HG02885 (cell line): ENCODE measurements at regions not wholly inside any gene's neighbourhood (a gene's known extent, or its start where the extent isn't known, plus 50 kb on each side); places are given as distances from the start of the nearest gene placed in this dataset.

Source experiments
- ATAC-seq: cut with Tn5 transposase; IDR thresholded peaks from one replicate; pipeline ENCODE4 v1.9.1; 2021; ENCODE audit warnings: mild to moderate bottlenecking; ENCODE audit not compliant: unreplicated experiment, poor library complexity

DNA sequence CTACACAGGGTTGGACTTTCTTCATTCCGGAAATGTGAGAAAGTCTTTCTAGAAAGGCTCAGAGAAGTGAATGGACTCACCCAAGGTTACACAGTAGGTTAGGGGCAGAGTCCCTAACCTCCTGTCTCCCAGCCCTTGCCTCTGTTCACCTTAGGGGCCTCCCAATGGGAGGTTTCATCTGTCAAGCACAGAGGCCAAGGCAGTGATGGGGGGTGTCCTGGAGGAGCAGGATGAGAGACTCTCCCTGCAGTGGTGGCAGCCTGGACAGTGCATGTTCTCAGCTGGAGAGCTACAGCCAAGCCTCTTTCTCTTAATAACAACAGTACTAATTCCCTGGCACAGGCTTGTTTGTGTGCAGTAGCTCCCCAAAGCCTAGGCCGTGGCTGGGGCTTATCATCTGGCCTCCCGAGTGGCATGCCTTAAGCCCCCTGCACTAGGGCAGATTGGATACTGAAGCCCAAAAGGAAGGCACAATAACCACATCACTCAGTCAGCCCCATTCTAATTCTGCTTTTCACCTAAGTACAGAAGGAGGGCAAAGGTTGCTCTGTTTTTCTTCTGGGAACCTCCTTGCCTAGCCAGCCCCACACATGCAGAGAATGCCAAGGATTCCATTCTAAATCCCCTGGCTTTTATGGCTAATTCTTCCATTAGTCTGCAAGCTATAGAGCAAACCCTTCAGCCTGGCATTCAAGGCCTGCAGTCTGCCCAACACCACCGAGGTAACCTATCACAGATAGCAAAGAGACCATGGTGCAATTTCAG is 50.2 kb upstream of the XPA start:
- ATAC-seq: no peak

DNA sequence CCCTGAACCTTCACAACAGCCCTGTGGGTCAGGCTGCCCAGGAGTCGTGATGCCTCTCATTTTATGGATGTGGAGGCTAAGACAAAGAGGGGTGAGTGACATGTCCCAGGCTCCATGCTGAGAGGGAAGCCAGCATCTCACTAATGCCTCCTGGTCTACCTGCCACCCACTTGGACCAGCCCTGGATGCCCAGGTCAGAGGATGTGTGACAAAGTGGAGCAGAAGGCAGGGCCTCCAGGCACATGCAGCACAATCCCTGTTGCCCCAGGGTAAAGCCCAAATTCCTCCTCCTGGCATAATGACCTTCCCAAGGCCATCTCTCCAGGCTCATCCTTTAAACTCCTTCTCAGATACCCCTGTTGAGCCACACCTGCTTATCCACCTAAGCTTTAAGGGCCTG is 51.4 kb upstream of the XPA start:
- no peak for ATAC-seq

DNA sequence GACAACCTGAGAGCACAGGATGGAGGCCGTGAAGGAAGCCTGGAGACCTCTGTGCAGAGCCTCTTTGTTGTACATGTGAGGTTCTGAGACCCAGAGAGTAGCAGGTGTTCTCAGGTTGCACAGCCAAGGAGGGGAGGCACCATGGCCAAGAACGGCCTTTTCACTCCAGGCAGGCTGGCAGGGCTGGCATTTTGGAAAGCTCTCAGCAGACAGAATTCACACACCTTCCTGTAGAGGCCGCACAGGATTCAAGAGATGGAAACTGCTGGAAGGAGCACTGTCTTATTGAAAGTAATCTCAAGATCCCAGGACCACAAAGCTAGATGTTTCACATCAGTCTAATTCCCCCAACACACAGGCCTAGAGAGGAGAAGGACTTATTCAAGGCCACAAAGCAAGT is 52.8 kb upstream of the XPA start:
- ATAC-seq: no peak

DNA sequence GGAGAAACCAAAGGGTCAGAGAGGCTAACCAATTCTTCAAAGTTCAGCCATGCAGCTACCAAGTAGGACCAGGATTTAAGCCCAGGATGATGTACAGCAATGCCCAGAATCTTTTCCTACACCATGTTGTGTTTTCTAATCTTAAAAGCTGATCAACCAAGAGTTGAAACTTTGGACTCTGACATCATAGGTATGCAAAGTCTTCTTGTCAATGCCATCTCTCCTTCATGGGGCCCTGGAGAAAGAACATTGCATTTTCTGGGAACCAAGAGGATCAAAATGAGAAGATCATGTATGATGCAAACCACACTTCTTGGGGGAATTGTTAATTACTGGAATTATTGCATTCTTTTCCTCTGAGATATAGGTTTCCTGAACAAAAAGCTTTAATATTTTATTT is 54.4 kb upstream of the XPA start:
- ATAC-seq: no peak

DNA sequence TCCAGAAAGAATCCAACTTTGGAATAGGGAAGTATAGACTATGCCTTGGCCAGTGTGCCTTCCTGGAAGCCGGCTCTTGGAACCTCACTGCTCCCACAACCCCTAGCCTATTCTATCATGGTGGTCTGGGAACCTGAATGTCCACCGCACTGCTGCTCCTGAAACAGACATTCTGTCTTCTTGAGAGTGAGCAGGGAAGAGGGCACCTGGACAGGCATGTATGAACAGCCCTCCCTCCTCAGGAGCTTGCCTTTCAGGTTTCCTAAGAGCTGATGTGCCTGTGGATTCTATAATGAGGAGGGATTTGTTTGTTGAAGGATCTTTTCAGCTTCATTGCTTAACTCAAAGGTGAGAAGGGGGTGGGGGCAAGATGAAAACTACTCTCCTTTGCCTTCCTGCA is 55.1 kb upstream of the XPA start:
- ATAC-seq: no peak

DNA sequence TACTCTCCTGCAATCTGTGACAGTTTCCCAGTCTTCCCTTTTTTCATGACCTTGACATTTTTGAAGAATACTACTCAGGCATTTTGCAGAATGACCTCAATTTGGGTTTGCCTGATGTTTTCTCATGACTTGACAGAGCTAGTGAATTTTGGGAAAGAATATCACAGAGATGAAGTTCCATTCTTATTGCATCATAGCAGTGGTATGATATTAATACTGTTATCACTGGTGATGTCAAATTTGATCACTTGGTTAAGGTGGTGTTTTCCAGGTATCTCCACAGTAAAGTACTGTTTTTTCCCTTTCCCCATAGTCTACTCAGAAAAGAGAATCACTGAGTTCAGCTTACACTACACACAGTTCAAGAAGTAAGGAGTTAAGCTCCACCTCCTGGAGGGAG is 56.2 kb upstream of the XPA start:
- no peak for ATAC-seq

DNA sequence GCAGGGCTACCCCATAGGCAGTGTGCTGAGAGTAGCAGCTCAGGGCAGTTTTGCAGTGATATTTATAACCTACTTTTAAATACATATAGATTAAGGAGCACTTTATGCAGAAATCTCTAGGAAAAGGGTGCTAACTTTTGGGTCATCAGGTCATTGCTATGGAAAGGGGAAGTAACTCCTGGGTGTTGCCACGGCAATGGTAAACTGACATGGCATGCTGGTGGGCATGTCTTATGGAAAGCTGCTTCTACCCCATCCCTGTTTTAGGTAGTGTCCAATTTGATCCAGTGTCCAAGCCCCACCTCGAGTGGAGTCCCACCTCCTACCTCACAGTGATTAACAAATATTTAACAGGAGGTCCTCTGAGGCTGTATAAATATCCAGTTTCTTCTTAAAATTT is 56.8 kb upstream of the XPA start:
- ATAC-seq: no peak

DNA sequence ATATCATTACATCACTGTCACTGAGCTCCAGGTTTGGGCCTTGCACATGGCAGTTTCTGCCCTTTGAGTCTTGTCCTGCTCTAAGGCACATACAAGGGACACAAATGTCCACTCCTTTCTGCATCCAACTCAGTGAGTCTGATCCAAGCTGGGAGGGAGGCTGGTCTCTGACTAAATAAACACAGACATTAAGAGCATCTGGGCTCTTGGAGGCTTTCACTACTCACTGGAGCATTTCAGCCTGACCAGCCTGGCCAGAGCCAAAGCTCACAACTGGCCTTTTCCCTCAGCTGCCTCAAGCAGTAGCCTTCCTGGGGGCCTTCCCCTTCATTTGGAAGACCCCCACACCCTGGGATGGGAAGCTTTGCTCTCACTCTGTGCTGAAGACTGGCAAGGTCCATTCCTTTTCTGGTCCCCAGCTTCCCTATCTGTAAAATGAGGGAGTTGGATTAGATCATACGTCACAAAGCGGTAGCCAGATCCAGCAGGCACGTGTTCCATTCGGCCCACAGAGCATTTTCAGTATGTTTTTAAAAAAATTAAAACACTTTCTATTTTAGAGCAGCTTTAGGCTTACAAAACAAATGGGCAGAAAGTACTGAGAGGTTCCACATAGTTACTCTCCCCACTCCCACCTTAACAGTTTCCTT is 58.6 kb upstream of the XPA start:
- no peak for ATAC-seq

DNA sequence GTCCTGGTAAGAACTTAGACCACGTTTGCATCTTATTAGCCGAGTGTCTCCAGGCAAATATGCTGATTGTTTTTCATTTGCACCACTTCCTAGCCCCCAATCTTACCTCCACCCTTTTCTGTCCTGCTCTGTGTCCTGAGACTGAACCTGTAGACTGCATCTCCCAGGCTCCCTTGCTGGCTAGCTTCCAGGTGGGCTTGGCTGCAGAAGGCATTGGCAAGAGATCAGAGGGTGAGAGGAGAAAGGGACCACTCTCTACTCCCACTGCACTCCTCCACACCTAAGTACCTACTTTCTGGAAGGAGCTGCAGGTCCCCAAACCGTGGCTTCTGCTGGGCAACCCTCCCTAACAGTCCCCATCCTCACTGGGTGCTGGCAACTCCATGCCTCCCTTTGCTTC is 59.9 kb upstream of the XPA start:
- ATAC-seq: no peak

DNA sequence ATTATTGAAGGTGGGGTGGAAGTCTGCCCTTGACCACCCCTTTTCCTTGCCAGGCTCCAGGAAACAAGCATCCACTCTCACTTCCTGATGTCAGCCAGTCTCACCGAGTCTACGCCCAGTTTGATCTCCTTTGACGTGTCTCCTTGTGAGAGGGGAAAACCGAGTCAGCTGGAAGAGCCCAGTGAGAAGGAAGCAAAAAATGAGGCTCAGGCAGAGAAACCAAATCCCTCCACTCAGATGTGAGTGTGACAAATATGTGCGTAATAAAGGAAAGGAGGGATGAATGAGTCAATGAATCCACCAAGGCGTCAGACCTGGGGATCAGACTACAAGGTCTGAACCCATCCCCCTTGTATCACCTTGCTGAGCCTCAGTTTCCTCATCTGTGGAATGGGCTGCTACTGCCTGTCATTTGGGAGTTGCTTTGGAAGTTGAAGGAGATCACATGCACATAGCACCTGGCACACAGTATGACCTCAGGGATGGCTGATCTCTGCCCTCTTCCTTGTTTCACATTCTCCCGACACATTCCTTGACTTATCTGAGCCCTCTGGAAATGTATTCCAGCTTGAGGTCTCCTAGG is 61.3 kb upstream of the XPA start:
- ATAC-seq: no peak

DNA sequence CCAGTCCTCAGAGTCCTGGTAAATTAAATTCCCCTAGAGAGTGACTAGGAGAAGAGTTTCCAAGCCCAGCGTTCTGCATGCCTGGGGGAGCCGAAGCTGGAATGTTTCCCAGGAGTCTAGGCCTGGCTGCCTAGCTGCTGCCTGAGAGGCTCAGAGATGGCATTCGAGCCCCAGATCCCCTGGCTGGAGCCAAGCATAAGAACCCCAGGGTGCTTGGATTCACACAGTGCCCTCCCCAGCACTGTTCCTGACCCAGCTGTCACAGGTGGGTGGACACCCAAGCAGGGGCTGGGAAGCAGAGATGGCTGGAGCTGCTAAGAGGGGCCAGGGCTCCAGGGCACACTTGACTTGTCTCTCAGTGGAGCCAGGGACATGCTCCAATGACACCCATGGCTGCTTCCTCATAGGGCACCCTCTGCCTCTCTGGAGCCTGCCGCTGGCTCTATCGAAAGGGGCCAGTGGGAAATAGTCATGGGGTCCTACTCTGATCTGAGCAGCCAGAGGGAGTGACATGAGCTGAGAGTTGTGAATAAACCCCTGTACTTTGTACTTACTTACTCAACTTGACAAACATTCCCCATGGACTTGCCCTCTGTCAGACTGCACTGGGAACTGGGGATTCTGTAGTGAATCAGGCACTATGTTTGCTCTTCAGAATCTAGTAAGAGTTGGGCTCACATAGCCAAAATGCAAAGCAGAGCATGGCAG is 62.6 kb upstream of the XPA start:
- ATAC-seq: no peak

DNA sequence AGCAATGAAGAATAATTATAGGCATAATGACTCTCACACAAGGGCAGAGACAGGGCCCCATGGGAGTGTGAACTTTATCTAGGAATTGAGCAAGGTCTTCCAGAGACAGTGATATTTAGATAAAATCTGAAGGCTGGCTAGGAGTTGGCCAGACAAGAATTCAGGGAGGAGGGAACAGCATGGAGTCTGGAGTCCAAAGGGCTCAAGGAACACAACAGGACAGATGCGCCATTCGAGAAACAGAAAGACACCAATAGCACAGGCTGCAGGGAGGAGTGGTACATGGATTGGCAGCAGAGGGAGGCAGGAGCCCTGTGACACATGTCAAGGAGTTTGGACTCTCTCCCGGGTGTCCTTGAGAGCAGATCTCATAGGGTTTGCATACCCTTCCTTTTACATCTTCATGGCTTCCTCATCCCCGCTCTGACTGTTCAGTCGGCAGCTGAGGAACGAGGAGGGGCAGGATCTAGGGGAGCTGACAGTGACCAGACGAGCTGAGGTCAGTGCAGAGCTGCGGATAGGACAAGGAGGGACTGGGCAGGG is 64.0 kb upstream of the XPA start:
- no peak for ATAC-seq

DNA sequence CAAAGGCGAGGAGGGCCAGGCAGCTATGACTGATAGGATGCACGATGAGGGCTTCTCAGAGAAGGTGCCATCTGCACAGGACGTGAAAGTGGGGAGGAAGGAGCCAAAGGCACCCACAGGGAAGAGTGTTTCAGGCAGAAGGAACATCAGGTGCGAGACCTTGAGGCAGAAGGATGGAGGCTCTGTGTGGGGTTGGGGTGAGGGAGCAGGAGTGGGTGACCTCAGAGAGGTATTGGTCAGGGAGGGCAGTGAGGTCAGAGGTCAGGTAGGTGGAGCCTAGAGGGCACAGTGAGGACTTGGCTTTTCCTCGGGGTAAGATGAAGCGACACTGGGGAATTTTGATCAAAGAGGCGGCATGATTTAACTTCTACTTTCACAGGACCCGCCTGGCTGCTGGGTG is 64.7 kb upstream of the XPA start:
- no peak for ATAC-seq

DNA sequence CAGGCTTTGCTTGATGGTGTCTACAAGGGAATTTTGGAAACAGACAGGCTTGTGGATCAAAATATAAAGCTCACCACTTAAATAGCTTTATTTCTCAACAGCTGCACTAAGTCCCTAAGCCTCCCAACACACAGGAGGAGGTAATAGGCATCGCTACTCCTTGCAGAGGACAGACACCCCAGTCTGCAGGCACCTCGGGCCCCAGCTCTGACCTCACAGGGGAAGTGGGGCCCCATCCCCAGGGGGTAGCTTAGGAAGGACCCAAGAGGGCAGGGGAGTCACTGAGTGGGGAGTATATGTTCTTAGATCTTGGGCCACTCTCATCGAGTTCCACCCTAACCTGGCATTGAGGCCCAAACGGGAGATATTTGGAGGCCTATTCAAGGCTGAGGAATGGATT is 66.7 kb upstream of the XPA start:
- ATAC-seq: no peak

DNA sequence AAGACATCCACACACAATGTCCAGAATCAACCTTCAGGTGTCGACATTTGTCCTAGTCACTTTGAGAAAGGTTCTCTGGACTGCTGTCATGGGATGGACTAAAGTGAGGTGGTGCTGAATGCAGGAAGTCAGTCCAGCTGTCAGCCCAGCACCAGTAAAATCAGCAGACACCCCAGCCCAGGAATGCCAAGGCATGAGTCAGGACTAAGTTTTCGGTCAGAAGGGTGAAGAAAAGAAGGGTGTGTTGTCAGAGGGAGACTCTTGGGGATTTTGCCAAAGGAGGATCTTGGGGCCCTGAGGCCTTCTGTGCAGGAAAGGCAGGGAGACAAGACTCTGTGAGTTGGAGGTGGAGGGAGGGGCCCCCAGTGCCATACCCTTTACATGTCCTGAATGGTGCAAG is 69.0 kb upstream of the XPA start:
- no peak for ATAC-seq

DNA sequence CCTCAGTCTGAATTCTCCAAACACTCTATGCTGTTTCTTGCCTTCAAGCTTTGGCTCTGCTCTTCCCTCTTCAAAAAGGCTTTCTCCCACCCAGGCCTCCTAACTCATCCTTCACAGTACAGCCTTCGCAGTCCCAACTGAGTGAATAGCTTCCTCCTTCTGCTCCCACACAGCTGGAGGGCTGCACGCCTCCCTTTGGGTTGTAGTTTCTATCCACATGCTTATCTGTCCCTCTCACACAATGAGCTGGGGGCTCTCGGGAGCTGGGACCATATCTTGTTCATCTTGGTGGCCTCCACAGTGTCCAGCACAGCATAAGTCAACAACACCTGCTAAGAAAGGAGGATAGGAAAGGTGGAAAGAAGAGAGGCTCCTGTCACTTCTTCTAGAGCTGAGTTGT is 69.5 kb upstream of the XPA start:
- no peak for ATAC-seq

DNA sequence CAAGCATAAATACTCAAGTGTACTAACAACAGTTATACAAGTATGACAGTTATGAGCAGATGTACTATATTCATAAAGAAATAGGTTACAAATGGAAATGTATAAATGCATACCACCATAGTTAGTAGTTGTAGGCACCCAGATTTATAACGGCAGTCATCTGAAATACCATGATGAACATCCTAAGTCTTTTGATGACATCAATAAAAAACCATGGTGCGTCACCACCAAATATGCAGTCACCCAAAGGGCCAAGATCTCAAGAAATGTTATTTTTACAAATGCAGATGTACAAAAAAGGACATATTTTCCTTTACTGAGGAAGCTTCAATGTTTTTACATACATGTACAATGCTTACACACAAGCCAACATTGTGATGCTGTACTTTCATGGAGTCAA is 70.8 kb upstream of the XPA start:
- no peak for ATAC-seq

DNA sequence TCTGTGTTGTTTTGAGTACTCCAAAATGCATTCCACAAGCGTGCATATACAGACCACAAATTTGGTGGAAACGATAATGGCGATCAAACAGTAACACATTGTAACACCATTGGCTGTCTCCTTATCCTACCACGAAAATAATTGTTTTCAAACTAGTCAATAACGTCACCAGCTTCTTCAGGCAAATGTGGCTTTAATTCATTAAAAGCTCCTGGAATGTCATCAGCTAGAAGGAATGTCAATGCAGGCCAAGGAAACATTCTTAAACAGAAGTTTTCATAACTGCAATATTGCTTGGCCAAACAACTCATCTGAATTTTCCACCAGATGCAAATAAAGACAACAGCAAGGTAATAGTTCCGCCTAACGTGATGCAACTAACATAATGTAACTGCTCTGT is 71.6 kb upstream of the XPA start:
- no peak for ATAC-seq

DNA sequence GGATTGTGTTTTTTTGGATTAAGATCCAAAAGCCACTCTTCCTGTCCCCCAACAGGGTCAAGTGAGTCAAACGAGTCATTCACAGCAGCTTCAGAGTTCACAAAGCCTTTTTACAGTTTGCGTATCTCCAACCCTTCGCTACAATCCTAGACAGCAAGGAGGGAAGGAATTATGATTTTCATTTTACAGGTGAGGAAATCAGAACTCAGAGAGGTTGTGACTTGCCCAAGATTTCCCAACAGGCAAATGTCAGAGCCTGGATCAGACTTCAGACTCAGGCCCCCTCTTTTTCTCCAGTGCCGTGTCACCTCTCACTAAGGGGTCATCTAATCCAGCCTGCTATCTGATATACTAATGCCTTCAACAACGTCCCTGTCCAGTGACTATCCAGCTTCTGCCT is 72.1 kb upstream of the XPA start:
- no peak for ATAC-seq

DNA sequence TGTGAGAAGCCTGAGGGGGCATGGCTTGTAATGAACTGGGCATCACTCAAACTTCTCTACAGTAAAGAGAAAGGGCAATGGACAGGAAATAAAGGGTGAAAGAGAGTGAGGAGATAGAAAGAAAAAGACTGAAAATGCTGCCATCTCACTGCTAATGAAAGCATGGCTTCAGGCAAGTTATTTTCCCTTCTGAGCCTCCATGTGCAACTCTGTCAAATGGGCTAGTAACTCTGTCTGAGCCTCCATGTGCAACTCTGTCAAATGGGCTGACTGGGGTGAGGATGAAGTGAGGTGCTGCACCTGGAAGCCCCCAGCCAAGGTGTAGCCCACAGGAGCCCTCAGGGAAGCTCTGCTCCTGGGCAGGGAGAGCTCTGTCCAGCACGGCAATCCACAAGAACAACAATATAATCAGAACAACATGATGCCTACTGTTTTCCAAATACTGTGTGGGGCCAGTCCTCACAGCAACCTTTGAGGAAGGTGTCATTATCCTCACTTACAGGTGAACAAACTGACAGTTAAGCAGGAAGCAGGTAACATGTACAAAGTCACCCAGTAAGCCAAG is 73.8 kb upstream of the XPA start:
- ATAC-seq: no peak

DNA sequence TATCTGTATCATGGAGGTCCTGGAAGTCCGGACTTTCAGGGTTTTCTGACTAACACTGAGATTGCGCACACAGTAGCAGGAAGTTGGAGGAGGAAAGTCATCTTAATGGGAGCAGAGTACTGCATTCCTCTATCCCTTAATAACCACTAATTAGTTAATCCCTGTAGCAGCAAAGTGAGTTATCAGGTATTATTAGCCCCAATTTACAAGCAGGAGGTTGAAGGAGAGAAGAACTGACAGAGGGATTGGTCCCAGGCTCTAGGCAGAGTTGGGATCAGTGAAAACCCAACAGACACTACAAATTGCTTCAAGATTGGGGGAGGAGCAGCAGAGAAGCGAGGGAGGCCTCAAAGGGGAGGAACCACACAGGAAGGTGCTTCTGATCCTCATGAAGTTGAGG is 74.5 kb upstream of the XPA start:
- no peak for ATAC-seq
